ENCODE measurements at regions not wholly inside any gene's neighbourhood (a gene's known extent, or its start where the extent isn't known, plus 50 kb on each side); places are given as distances from the start of the nearest gene placed in this dataset.

- Mint-ChIP-seq H3K9me3 (peaks cover 15% of the 10 kb centered on the region), H3K4me3 (no peak overlapping the region), H3K4me1 (no peaks in the 10 kb centered on the region), H3K36me3 (no peaks in the 10 kb centered on the region), H3K27ac (no peak overlapping the region)
- no peak for ATAC-seq
- no peak for DNase-seq (ENCODE audit: low spot score in 2 of 2)
Measured at GRCh38 chr1:81679942-81680341, 120.8 kb upstream of the ADGRL2 start.

DNA sequence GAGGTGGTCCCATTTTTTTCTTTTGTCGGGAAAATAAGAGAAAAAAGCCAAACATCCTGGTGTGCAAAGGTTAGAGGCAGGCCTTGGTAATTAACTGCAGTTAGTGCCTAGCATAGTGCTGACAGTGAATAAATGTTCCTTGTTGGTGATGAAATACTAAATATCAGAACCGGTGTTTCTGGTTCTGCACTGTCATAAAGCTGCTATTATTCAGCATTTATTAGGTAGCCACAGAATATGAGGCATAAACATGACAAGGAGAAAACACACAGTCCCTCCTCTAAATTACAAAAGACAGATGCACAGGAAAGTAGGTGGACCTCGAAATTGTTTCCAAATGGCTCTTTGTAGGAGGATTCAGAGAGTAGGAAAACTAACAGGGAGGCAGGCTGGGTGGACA lies 122.0 kb upstream of the ADGRL2 start:
- Mint-ChIP-seq H3K4me1 (no peaks in the 10 kb centered on the region), H3K36me3 (no peaks in the 10 kb centered on the region), H3K27ac (no peak overlapping the region), H3K4me3 (no peak overlapping the region), H3K9me3 (peaks cover 9% of the 10 kb centered on the region)
- no peak for ATAC-seq
- no peak for DNase-seq (ENCODE audit: low spot score in 2 of 2)

DNA sequence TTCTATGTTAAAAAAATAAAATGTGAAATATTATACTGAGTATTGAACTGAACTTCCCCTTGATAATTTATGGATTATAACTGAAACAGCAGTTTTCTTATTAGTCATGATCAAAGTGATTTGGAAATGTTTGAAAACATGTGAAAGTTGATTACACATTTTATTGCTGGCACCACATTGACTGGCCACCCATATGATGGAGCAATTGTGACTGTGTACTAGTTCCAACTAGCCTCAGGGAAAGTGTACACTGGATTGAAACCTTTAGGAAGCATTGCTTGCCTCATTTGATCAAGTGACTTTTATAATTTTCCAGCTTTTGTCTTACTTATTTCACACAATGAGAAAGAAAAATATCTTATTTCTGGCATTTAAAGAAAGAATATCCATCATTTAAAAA lies 128.0 kb upstream of the ADGRL2 start:
- Mint-ChIP-seq H3K27ac (no peak overlapping the region), H3K4me3 (no peak overlapping the region), H3K36me3 (no peaks in the 10 kb centered on the region), H3K9me3 (peaks cover 8% of the 10 kb centered on the region), H3K4me1 (no peaks in the 10 kb centered on the region)
- DNase-seq (ENCODE audit: low spot score in 2 of 2) (no peak), ATAC-seq (no peak)

DNA sequence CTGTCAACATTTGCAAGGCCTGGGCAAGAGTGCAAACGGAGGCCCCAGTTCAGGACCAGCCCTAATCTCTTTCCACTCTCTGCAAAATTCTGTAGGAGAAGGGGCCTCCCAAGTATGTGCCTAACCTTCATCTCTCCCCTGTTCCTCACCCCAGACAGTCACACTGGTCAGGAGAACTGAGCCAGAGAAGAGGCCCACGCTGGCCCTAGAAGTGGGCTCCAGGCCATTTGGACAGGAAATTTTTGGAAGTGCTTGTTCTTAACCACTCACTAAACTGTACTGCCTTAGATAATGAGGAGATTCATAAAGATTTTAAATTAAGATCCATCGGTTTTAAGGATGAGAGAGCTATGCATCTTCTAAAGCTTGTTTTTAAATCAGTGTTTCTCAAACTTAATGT lies 129.7 kb upstream of the ADGRL2 start:
- no peaks in the 10 kb centered on the region for H3K36me3 Mint-ChIP-seq
- H3K9me3 Mint-ChIP-seq: peaks cover 5% of the 10 kb centered on the region
- no peaks in the 10 kb centered on the region for H3K4me1 Mint-ChIP-seq
- DNase-seq (ENCODE audit: low spot score in 2 of 2) (no peak), ATAC-seq (no peak)
- no peak overlapping the region for H3K4me3 Mint-ChIP-seq
- no peak overlapping the region for H3K27ac Mint-ChIP-seq

DNA sequence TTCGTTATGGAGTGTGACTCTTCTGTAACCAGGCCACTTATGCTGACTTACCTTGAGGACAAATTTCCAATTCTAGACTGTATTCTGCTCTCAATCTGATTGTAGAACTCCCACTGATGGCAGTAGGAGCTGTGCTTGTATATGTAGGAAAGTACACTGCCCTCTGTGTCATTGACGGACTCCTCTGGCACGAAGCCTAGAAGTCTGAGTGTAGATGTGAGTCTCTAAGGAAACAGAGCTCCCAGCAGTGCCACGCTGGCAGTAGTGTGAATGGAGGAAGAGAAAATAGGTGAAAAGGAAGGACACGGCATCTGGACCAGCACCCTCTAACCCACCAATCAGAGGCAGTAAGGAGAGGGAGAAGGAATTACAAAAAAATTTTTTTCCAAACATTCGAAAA lies 130.4 kb upstream of the ADGRL2 start:
- DNase-seq (ENCODE audit: low spot score in 2 of 2): no peak
- ATAC-seq: no peak
- H3K27ac Mint-ChIP-seq: no peak overlapping the region
- H3K4me1 Mint-ChIP-seq: no peaks in the 10 kb centered on the region
- no peak overlapping the region for H3K4me3 Mint-ChIP-seq
- no peaks in the 10 kb centered on the region for H3K36me3 Mint-ChIP-seq
- peaks cover 5% of the 10 kb centered on the region for H3K9me3 Mint-ChIP-seq

GRCh38 chr1:81666586-81666985 lies 134.1 kb upstream of the ADGRL2 start:
- Mint-ChIP-seq H3K27ac (no peak overlapping the region), H3K4me1 (no peaks in the 10 kb centered on the region), H3K9me3 (peaks cover 5% of the 10 kb centered on the region), H3K36me3 (no peaks in the 10 kb centered on the region), H3K4me3 (no peak overlapping the region)
- DNase-seq (ENCODE audit: low spot score in 2 of 2): no peak
- no peak for ATAC-seq

- Mint-ChIP-seq H3K4me1 (no peaks in the 10 kb centered on the region), H3K9me3 (peaks cover 5% of the 10 kb centered on the region), H3K4me3 (no peak overlapping the region), H3K36me3 (no peaks in the 10 kb centered on the region), H3K27ac (no peak overlapping the region)
- DNase-seq (ENCODE audit: low spot score in 2 of 2) (no peak), ATAC-seq (no peak)
Measured at GRCh38 chr1:81664341-81664740, 136.4 kb upstream of the ADGRL2 start.

DNA sequence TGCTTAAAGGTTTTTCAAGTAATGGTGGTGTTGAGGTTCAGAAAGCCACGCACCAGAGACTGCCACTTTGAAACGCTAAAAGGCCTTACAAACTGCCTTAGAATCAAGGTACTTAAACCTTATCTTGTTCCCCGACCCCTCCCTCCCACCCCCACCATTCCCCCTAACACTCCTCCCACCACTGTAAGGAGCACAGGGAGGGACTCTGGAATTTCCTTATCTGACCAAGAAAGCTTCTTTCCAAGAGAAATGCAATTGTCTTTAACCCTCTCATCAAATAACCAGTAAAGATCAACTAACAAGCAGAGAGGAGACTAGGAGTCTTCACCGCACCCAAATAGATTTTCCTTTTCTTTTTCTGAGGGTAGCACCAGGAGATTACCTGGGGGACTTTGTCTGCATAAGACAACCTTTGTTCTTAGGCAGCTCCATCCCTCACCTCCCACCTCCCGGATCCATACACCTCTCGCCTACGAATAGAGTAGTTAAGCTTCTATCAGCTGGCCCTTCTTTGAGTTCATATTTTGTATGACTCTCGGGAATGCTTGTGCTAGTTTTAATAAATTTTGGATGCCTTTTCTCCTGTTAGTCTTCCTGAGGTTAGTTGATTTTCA lies 137.7 kb upstream of the ADGRL2 start:
- DNase-seq (ENCODE audit: low spot score in 2 of 2): no peak

GRCh38 chr1:81660286-81660685 lies 140.4 kb upstream of the ADGRL2 start:
- Mint-ChIP-seq H3K27ac (no peak overlapping the region), H3K4me3 (no peak overlapping the region), H3K9me3 (peaks cover 5% of the 10 kb centered on the region), H3K36me3 (no peaks in the 10 kb centered on the region), H3K4me1 (no peaks in the 10 kb centered on the region)
- DNase-seq (ENCODE audit: low spot score in 2 of 2) (no peak), ATAC-seq (no peak)

More for the DNA sequence above, 137.7 kb upstream of the ADGRL2 start:
- ATAC-seq: no peak
- Mint-ChIP-seq H3K4me3 (no peak overlapping the region), H3K9me3 (peaks cover 2% of the 10 kb centered on the region), H3K27ac (no peak overlapping the region), H3K4me1 (no peaks in the 10 kb centered on the region), H3K36me3 (no peaks in the 10 kb centered on the region)

DNA sequence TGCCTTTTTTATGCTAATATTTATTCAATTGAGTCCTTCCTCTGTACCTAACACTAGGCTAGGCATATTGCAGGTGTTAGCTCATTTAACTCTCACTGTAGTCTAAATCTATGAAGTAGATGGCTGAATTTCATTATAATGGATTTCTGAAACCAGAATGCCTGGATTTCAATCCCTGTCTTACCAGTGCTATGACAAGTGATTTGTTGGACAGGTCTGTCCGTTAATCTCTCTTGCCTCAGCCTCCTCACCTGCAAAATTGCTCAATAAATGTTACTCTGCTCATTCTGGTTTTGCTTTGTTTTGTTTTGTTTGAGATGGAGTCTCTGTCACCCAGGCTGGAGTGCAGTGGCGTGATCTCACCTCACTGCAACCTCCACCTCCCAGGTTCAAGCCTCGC lies 146.1 kb upstream of the ADGRL2 start:
- Mint-ChIP-seq H3K27ac (no peak overlapping the region), H3K9me3 (peaks cover 15% of the 10 kb centered on the region), H3K4me1 (no peaks in the 10 kb centered on the region), H3K36me3 (no peaks in the 10 kb centered on the region), H3K4me3 (no peak overlapping the region)
- ATAC-seq: no peak
- DNase-seq (ENCODE audit: low spot score in 2 of 2): no peak

GRCh38 chr1:81654147-81654546 lies 146.6 kb upstream of the ADGRL2 start:
- Mint-ChIP-seq H3K4me3 (no peak overlapping the region), H3K4me1 (no peaks in the 10 kb centered on the region), H3K9me3 (peaks cover 16% of the 10 kb centered on the region), H3K36me3 (no peaks in the 10 kb centered on the region), H3K27ac (no peak overlapping the region)
- ATAC-seq (no peak), DNase-seq (ENCODE audit: low spot score in 2 of 2) (no peak)

DNA sequence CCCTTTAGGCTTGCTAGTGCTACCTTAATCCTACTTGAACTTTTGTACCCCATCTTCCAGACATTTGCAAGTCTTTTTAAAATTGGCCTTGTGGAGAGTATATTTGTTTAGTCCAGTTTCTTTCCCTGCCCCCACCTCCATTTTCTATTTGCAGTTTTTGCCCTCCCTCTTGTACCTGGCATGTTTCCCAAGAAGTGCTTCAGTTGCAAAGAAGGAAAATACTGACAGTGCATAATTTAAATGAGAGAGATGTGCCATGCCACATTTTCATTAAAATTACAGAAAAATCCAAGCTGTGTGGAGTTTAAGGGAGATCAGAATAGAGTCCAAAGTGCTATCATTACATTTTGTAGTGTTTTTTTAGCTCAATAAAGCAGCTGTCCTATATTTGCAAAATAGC lies 150.0 kb upstream of the ADGRL2 start:
- Mint-ChIP-seq H3K27ac (no peak overlapping the region), H3K9me3 (peaks cover 21% of the 10 kb centered on the region), H3K4me1 (no peaks in the 10 kb centered on the region), H3K4me3 (no peak overlapping the region), H3K36me3 (no peaks in the 10 kb centered on the region)
- DNase-seq (ENCODE audit: low spot score in 2 of 2) (no peak), ATAC-seq (no peak)

DNA sequence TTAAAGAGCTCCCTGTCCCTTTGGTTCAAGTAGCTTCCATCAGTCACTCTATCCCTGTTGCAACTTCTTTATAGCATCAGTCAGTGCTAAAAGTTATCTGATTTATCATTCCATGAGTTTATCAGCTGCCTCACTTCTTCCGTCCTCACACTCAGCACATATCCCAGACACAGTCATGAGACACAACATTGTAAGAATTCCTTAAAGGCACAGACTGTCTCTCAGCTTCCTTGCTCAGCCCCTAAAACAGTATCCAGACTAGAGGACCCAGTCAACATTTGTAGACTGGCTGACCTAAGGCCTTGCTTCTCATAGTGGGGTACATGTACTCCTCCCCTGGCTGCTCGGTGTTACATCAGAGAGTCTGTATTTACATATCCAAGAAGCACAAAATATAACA lies 164.9 kb upstream of the ADGRL2 start:
- Mint-ChIP-seq H3K4me1 (no peaks in the 10 kb centered on the region), H3K9me3 (peaks cover 31% of the 10 kb centered on the region), H3K4me3 (no peak overlapping the region), H3K27ac (no peak overlapping the region), H3K36me3 (no peaks in the 10 kb centered on the region)
- no peak for DNase-seq (ENCODE audit: low spot score in 2 of 2)
- ATAC-seq: no peak

GRCh38 chr1:81634294-81634693 lies 166.4 kb upstream of the ADGRL2 start:
- no peaks in the 10 kb centered on the region for H3K4me1 Mint-ChIP-seq
- peaks cover 25% of the 10 kb centered on the region for H3K9me3 Mint-ChIP-seq
- no peak overlapping the region for H3K27ac Mint-ChIP-seq
- ATAC-seq (no peak), DNase-seq (ENCODE audit: low spot score in 2 of 2) (no peak)
- no peaks in the 10 kb centered on the region for H3K36me3 Mint-ChIP-seq
- no peak overlapping the region for H3K4me3 Mint-ChIP-seq

GRCh38 chr1:81619156-81619555 lies 181.6 kb upstream of the ADGRL2 start:
- ATAC-seq (no peak), DNase-seq (ENCODE audit: low spot score in 2 of 2) (no peak)
- Mint-ChIP-seq H3K9me3 (peaks cover 7% of the 10 kb centered on the region), H3K4me3 (no peak overlapping the region), H3K27ac (no peak overlapping the region), H3K4me1 (no peaks in the 10 kb centered on the region), H3K36me3 (no peaks in the 10 kb centered on the region)

DNA sequence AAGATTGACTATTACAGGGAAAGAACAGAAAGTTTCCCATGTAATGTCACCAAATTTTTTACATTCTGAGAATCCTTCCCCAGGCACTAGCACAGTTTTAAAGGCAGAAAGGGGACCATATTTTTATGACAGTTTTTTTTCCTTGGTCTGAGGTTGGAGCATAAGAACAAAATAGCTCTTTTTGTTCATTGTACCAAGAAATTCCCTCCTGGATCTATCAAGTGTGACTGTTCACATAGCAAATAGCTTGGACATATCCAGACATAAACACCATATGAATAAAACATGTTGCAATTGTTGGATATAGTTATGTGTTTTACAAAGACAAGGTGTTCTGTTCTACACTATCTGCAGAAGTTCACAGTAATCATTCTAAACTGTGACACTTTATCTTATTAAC lies 182.4 kb upstream of the ADGRL2 start:
- Mint-ChIP-seq H3K4me1 (no peaks in the 10 kb centered on the region), H3K36me3 (no peaks in the 10 kb centered on the region), H3K27ac (no peak overlapping the region), H3K4me3 (no peak overlapping the region), H3K9me3 (peaks cover 12% of the 10 kb centered on the region)
- no peak for DNase-seq (ENCODE audit: low spot score in 2 of 2)
- no peak for ATAC-seq

Data from stimulated activated effector memory CD8-positive, alpha-beta T cell treated with anti-CD3 and anti-CD28 coated beads, Interleukin-12 subunit alpha, Interleukin-12 subunit beta, amount 100 ng/mL, for 72 hours (primary cell).